ENCODE measurements at regions not wholly inside any gene's neighbourhood (a gene's known extent, or its start where the extent isn't known, plus 50 kb on each side); places are given as distances from the start of the nearest gene placed in this dataset.

- TF ChIP-seq CTCF (conservative IDR thresholded peaks at IDR 0.05) (no peak), EZH2 (IDR thresholded peaks at IDR 0.05; ENCODE audit: low read depth) (no peak)
Observed at GRCh38 chr4:156194896-156195295, 241.2 kb upstream of the CTSO start.
